GM18907 (cell line): ENCODE measurements at regions not wholly inside any gene's neighbourhood (a gene's known extent, or its start where the extent isn't known, plus 50 kb on each side); places are given as distances from the start of the nearest gene placed in this dataset.

Experiments used
- ATAC-seq: cut with Tn5 transposase; IDR thresholded peaks from one replicate; pipeline ENCODE4 v1.9.1; 2021; ENCODE audit warnings: mild to moderate bottlenecking, moderate library complexity; ENCODE audit not compliant: unreplicated experiment

- ATAC-seq = no peak
Observed at GRCh38 chr5:74111764-74112163, 485.8 kb downstream of the ARHGEF28 start.

GRCh38 chr5:74109344-74109743 lies 483.3 kb downstream of the ARHGEF28 start:
- no peak for ATAC-seq

GRCh38 chr5:74107899-74108298 lies 481.9 kb downstream of the ARHGEF28 start:
- no peak for ATAC-seq

- ATAC-seq = no peak
Observed at GRCh38 chr5:74105126-74105780, 479.3 kb downstream of the ARHGEF28 start.

GRCh38 chr5:74103131-74104023 lies 477.4 kb downstream of the ARHGEF28 start:
- ATAC-seq = no peak

- no peak for ATAC-seq
Observed at GRCh38 chr5:74100268-74100665, 474.3 kb downstream of the ARHGEF28 start.

GRCh38 chr5:74099538-74100267 lies 473.7 kb downstream of the ARHGEF28 start:
- ATAC-seq = no peak

- no peak for ATAC-seq
Observed at GRCh38 chr5:74098941-74099340, 472.9 kb downstream of the ARHGEF28 start.

- no peak for ATAC-seq
Observed at GRCh38 chr5:74098456-74098855, 472.5 kb downstream of the ARHGEF28 start.

GRCh38 chr5:74096325-74096724 lies 470.3 kb downstream of the ARHGEF28 start:
- no peak for ATAC-seq

GRCh38 chr5:74095871-74096270 lies 469.9 kb downstream of the ARHGEF28 start:
- no peak for ATAC-seq

- ATAC-seq = no peak
Observed at GRCh38 chr5:74094782-74095108, 468.7 kb downstream of the ARHGEF28 start.

- ATAC-seq = no peak
Observed at GRCh38 chr5:74094096-74094781, 468.2 kb downstream of the ARHGEF28 start.

GRCh38 chr5:74093561-74093960 lies 467.6 kb downstream of the ARHGEF28 start:
- ATAC-seq = no peak

GRCh38 chr5:74092766-74093165 lies 466.8 kb downstream of the ARHGEF28 start:
- no peak for ATAC-seq

GRCh38 chr5:74085782-74086181 lies 459.8 kb downstream of the ARHGEF28 start:
- ATAC-seq = no peak

GRCh38 chr5:74085186-74085585 lies 459.2 kb downstream of the ARHGEF28 start:
- ATAC-seq = no peak

GRCh38 chr5:74083096-74083791 lies 457.2 kb downstream of the ARHGEF28 start:
- ATAC-seq = no peak

GRCh38 chr5:74082512-74083055 lies 456.6 kb downstream of the ARHGEF28 start:
- ATAC-seq = no peak

- no peak for ATAC-seq
Observed at GRCh38 chr5:74081126-74081525, 455.1 kb downstream of the ARHGEF28 start.
